Glomerular endothelial cell (primary cell): ENCODE measurements at regions not wholly inside any gene's neighbourhood (a gene's known extent, or its start where the extent isn't known, plus 50 kb on each side); places are given as distances from the start of the nearest gene placed in this dataset.
"Not testable (repeated sequence)": the region's sequence is repeated elsewhere in the genome, so short reads cannot be mapped to it uniquely, and the experiment has no call there.

Experiments
- DNase-seq: peaks from one replicate; pipeline ENCODE4 v3.0.0-alpha.2; 2011; ENCODE audit warnings: low read depth, low spot score; ENCODE audit errors: extremely low read depth

DNA sequence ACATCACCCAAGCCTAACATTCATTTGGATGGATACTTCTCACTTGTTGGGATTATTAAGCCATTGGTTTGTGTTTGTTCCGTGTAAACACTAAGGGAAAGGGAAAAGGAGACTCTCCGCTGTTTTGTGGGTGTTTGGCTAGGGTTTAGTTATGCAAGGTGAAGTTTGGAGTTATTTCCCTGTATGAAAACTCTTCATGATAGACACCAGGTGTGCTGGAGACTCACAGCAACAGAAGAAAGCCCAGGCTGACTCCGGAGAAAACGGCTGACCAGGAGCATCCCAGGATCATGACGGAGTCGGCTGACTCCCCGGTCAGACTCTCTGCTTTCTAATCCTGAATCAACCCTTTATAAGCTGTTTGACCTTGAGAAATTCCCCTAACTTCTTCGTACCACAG, 94.1 kb upstream of the KLF6 start:
- no peak for DNase-seq

DNA sequence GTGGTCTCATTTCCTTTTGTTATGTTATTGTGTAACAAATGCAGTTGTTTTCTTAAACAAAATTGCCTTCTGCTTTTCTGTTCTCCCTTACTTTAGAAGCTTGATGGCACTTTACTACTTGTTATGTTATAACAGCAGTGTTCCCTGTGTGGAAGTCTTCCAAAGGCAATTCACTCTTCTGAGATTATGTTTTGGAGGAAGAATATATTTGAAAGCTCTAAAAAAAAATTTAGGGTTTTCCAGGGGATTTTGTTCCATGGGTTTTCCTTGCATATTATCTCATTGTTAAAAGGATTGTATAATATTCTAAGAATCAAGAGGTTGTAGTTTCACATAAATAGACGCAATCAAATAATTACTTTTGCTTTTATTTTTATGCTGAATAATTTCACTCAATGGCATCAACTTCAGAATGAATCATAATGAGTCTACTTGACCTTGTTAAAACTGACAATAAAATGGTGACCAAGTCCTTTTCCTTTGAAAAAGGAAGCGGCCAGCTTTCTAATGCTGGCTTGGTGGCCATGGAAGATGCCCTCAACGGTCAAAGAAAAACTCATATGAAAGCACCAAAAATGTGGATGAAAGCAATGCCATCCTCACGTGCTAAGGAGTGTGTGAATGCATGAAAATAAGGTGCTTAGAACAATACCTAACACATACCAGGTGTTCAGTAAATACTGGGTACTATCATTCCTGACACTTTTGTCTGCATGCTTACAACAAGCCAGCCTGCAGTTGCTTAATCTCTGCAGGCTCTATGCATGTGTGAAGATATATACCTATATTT, 92.4 kb upstream of the KLF6 start:
- DNase-seq, result no peak

- no peak for DNase-seq
Observed at GRCh38 chr10:3876350-3876962, 91.4 kb upstream of the KLF6 start.

- DNase-seq, result no peak
Observed at GRCh38 chr10:3875842-3876235, 90.8 kb upstream of the KLF6 start.

- DNase-seq, result no peak
Observed at GRCh38 chr10:3874990-3875841, 90.2 kb upstream of the KLF6 start.

DNA sequence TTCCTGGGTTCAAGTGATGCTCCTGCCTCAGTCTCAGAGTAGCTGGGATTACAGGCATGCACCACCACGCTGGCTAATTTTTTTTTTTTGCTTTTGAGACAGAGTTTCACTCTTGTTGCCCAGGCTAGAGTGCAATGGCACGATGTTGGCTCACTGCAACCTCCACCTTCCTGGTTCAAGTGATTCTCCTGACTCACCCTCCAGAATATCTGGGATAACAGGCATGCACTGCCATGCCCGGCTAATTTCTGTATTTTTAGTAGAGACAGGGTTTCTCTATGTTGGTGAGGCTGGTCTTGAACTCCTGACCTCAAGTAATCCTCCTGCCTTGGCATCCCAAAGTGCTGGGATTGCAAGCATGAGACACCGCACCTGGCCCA, 89.6 kb upstream of the KLF6 start:
- DNase-seq, result not testable (repeated sequence)

DNA sequence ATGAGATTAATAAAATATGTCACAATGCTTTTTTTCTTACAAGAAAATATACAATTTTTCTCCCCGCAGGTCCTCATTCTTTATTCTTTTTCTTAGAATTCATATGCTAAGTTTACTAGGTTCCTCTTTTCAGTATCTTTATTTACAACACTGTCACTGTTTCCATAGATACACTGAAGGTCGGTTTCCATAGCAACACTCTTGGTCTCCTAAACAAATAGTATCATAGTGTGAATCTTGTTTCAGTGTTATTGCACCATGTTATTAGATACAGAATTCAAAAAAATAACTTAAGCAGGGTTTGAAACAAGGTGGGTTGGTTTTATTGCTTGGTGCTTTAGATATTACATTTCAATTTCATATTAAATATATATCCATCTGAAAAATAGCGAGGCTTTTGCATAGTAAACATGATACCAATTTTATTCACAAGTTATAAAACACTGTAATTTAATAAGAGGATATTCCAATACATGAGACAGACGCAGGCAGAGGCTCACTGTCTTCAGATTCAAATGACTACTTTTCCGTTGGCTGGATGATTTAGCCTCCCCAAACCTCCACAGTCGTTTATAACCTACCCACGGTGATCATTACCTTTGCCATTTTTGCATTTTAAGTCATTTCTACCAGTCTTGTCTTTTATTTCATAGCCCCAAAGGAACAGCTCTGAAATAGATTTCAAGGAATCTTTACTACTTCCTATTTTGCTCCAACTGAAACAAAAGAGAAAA, 88.9 kb upstream of the KLF6 start:
- DNase-seq, result no peak

DNA sequence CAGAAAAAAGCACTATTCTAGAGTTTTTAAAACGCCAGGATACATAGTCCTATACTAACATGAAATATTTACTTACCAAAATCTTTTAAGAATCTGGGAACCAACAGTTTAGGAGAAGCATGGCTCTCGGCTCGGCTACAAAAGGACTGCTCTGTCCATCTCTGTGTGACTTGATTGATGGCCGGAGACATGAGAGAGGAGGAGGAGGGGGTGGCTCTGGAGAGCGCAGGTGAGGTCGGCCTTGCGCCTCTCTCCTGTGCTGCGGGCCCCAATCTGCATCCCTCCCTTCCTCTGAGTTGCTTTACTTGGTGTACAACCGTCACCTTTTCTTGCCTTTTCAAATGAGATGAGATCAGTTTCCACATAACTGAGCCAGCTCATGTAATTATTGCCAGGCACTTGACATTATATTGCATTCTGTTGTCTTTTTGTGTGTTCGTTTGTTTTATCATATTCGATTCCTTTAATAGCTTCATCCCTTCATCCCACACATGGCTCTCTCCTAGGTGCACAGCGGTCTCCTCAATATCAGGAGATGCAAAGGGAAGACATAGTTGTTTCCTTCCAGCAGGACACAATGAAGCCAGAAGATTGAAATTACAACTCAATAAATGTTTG, 87.8 kb upstream of the KLF6 start:
- no peak for DNase-seq

DNA sequence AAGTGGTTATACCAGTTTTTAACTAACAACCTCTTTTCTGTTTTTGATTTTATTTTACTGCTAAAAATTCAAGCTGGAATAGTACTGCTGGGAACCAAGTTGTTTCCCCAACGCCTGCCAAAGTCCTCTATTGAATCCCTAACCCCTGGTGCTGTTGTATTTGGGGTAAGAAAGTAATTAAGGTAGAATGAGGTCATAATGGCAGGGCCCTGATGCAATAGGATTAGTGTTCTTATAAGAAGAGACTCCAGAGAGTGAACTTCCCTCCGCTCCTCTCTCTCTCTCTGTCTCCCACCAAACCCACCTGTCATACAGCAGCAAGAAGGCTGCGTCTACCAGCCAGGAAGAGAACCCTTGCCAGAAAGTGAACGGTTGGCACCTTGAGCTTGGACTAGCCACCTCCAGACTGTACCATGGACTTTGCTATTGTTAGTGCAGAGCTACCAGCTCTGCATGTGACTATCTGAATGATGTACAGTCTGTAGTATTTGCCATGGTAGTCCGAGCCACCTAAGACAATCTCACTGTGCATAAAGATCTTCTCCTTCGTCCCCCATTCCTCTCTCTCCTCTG, 86.5 kb upstream of the KLF6 start:
- no peak for DNase-seq

DNA sequence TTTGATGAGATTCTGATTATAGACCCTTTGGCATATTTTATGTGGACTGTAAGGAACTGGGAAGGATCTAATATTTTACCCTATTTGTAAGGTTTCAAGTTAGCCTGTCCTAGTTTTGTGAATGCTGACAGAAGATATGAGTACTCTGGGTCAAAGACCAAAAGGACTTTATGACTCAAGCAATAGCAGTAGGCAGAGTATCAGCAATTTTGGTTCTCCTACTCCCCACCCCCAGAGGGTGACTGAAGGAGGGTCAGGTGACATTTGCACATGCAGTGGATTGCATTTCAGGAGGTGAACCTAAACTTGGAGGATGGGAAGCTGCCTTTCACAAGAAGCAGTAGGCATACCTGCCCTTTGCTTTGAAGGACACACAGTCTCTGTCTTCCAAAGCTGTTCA, 84.0 kb upstream of the KLF6 start:
- no peak for DNase-seq

GRCh38 chr10:3868271-3868664, 83.3 kb upstream of the KLF6 start:
- DNase-seq, result no peak

DNA sequence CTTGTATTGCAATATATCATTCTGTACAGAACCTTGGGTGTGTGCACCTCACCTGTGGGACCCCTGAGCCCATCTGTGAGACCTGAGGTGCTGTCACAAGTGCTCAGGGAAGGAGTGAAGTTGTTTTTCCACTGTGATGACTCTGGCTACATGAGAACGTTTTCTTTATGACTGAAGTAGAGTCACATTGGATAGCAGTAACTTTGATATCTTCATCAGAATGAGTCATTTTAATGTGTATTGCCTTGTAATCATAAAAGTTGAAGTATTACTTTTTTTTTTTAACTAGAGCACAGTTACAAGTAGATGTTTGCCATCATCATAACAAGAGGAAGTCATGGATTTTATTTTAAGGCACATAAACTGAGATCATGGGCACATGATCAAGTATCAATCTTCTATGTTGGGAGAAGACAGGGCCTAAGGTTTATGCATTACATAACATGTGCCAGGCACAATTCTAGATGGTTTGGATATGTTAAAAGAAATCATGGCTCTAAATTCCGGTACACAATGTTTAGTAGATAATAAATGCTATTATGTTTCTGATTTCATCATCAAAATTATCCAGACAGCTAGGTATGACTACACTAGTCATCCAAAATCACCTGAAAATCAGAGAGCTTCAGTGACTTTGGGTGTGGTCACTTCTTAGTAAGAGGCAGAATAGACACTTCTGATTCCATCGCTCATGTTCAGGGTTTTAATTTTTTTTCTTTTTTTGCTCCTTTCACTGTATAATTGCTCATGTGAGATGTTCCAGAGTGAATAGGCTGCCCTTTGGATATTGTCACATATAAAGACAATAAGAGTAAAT, 82.7 kb upstream of the KLF6 start:
- DNase-seq, result no peak

DNA sequence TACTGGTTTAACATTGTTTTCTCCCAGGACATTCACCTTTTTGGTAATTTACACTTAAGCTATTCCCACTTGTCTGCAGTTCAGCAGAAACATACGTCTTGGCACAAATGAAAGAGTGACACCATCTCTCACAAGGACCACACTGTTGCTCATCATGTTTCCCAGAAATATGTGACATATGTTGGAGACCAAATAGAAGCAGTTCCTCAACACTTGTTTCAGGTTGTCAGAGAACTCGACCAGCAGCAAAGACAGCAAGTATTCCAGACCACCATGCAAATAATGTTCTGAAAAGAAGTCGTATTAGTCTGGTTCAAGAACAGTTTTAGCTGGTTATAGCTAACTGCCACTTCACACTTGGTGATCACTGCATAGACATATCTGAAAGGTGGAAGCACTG, 81.3 kb upstream of the KLF6 start:
- no peak for DNase-seq

DNA sequence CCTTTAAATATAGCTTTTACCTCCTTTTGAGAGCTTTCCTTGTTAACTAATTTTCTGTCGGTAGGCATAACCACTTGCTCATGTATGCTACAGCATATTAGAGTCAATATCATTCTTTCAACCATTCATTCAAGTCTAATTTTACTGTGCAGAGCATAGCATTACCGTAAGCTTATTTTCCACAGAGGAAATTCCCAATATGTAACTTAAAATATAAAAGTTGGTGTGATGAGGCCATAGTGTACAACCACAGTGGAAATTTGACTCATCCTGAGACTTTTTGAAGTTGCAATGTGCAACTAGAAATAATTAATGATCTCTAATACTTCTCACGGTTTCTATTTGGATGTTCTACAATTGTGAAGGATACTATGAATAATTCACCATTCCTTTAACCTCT, 80.6 kb upstream of the KLF6 start:
- DNase-seq, result no peak

DNA sequence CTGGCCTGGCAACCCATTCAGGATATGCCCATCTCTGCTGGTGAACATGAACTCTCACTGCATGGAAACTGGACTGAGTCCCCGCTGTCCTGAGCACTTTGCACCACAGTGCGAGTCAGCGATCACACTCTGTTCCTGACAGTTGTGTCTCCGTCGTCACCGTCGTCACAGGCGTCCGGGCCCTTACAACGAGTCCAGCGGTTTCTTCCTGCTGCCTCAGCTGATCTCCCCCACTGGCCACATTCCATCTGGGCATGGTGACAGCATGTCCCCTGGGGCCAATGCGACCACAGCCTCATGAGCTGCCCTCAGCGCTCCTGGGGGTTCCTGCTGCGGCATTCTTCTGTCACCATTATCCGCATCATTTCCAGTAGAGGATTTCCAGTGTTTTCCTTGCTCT, 76.8 kb upstream of the KLF6 start:
- no peak for DNase-seq

GRCh38 chr10:3858051-3858845, 73.2 kb upstream of the KLF6 start:
- no peak for DNase-seq

- DNase-seq, result no peak
Observed at GRCh38 chr10:3857318-3857717, 72.3 kb upstream of the KLF6 start.

GRCh38 chr10:3856593-3856992, 71.6 kb upstream of the KLF6 start:
- no peak for DNase-seq
